ENCODE measurements at regions not wholly inside any gene's neighbourhood (a gene's known extent, or its start where the extent isn't known, plus 50 kb on each side); places are given as distances from the start of the nearest gene placed in this dataset.

DNA sequence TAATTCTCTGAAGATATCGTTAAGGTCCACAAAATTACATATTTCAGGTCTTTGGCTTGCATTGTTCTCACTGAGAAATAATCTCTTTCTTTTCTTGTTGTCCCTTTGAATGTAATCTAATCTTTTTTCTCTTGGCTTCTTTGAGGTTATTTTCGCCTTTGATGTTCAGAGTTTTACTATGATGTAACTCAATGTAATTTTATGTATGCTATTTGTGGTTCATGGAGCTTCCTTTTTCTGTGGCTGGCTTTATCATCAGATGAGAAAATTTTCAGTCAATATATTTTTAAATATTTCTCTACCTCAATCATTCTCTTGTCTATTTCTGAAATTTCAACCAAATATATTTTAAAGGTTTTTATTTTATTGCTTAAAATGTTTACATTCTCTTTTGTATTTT is 672.2 kb downstream of the TRAM1L1 start:
- 43% methylated on average over 2 of the region's 2 CpGs for WGBS (ENCODE audit: low lambda C conversion rate)
- no peaks in the 10 kb centered on the region for H4K20me1 ChIP-seq (ENCODE audit: insufficient read depth)
- H3K27ac ChIP-seq (ENCODE audit: low read depth in 2 of 2, low read length in 1 of 2) = no peak overlapping the region
- no peaks in the 10 kb centered on the region for H3K79me2 ChIP-seq (ENCODE audit: insufficient read depth)
- no peak overlapping the region for H3K9ac ChIP-seq
- no peaks in the 10 kb centered on the region for H3K9me3 ChIP-seq
- no peak overlapping the region for H3K4me2 ChIP-seq
- DNase-seq = no peak
- POLR2A ChIA-PET = no interaction called here
- no peaks in the 10 kb centered on the region for H3K9me2 ChIP-seq
- no peaks in the 10 kb centered on the region for H3K27me3 ChIP-seq (ENCODE audit: insufficient read depth)
- H3K36me3 ChIP-seq (replicated peaks in 1 of 2; ENCODE audit: control insufficient read depth in 1 of 2, insufficient read depth in 2 of 2, low read length in 1 of 2) = no peaks in the 10 kb centered on the region
- H3K4me1 ChIP-seq (ENCODE audit: control insufficient read depth in 1 of 2, insufficient read depth in 2 of 2, low read depth in 1 of 2, low read length in 1 of 2) = no peaks in the 10 kb centered on the region
- no peak for TF ChIP-seq NFIC (IDR thresholded peaks at IDR 0.05; ENCODE audit: borderline replicate concordance)
- no peak for TF ChIP-seq ELF1 (IDR thresholded peaks at IDR 0.05)
- TF ChIP-seq EZH2phosphoT487 (IDR thresholded peaks at IDR 0.05; ENCODE audit: borderline replicate concordance, low read depth) = no peak
- no peak for TF ChIP-seq TEAD4 (IDR thresholded peaks at IDR 0.05; ENCODE audit: borderline replicate concordance, insufficient read depth)
- TF ChIP-seq FOSL2 (IDR thresholded peaks at IDR 0.05; ENCODE audit: borderline replicate concordance, low read depth) = no peak
- no peak for TF ChIP-seq FOXM1 (IDR thresholded peaks at IDR 0.05; ENCODE audit: low read depth)
- TF ChIP-seq RFX5 (IDR thresholded peaks at IDR 0.05; ENCODE audit: low read length) = no peak
- TF ChIP-seq USF1 (IDR thresholded peaks at IDR 0.05; ENCODE audit: borderline replicate concordance, low read depth) = no peak
- CTCF ChIA-PET = no interaction called here
- no peaks in the 10 kb centered on the region for H3F3A ChIP-seq (replicated peaks; ENCODE audit: insufficient read depth)
- no peak overlapping the region for H3K4me3 ChIP-seq (ENCODE audit: low read depth in 2 of 2, low read length in 1 of 2)
- no peak overlapping the region for H2AFZ ChIP-seq (ENCODE audit: low read depth)

GRCh38 chr4:116401293-116401692 is 684.1 kb downstream of the TRAM1L1 start:
- no peaks in the 10 kb centered on the region for H3K79me2 ChIP-seq (ENCODE audit: insufficient read depth)
- 45% methylated on average over 4 of the region's 4 CpGs for WGBS (ENCODE audit: low lambda C conversion rate)
- POLR2A ChIA-PET = no interaction called here

More at GRCh38 chr4:116401293-116401692, 684.1 kb downstream of the TRAM1L1 start:
- Histone ChIP-seq H3K27me3 (ENCODE audit: insufficient read depth) (no peaks in the 10 kb centered on the region), H3K9ac (no peak overlapping the region), H3K36me3 (replicated peaks in 1 of 2; ENCODE audit: control insufficient read depth in 1 of 2, insufficient read depth in 2 of 2, low read length in 1 of 2) (no peaks in the 10 kb centered on the region), H3K4me3 (ENCODE audit: low read depth in 2 of 2, low read length in 1 of 2) (no peak overlapping the region), H3K27ac (ENCODE audit: low read depth in 2 of 2, low read length in 1 of 2) (no peak overlapping the region), H2AFZ (ENCODE audit: low read depth) (no peak overlapping the region), H3K9me3 (no peaks in the 10 kb centered on the region), H3F3A (replicated peaks; ENCODE audit: insufficient read depth) (no peaks in the 10 kb centered on the region), H3K9me2 (no peaks in the 10 kb centered on the region), H4K20me1 (ENCODE audit: insufficient read depth) (no peaks in the 10 kb centered on the region), H3K4me2 (no peak overlapping the region), H3K4me1 (ENCODE audit: control insufficient read depth in 1 of 2, insufficient read depth in 2 of 2, low read depth in 1 of 2, low read length in 1 of 2) (no peaks in the 10 kb centered on the region)
- no peak for DNase-seq
- CTCF ChIA-PET = no interaction called here
- TF ChIP-seq, protein P1, sequence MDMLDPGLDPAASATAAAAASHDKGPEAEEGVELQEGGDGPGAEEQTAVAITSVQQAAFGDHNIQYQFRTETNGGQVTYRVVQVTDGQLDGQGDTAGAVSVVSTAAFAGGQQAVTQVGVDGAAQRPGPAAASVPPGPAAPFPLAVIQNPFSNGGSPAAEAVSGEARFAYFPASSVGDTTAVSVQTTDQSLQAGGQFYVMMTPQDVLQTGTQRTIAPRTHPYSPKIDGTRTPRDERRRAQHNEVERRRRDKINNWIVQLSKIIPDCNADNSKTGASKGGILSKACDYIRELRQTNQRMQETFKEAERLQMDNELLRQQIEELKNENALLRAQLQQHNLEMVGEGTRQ (IDR thresholded peaks at IDR 0.05; ENCODE audit: borderline replicate concordance, low read depth, low read length) = no peak
- TF ChIP-seq GATA2 (CRISPR knock-in tag; IDR thresholded peaks at IDR 0.05) (no peak), RFX5 (IDR thresholded peaks at IDR 0.05; ENCODE audit: low read length) (no peak), POLR2AphosphoS5 (IDR thresholded peaks at IDR 0.05; ENCODE audit: low read depth, low read length) (no peak), NRF1 (IDR thresholded peaks at IDR 0.05; ENCODE audit: low read depth, low read length) (no peak), RAD21 (IDR thresholded peaks at IDR 0.05; ENCODE audit: low read length) (no peak), RCOR1 (IDR thresholded peaks at IDR 0.05; ENCODE audit: low read length) (no peak), TEAD4 (IDR thresholded peaks at IDR 0.05; ENCODE audit: borderline replicate concordance, insufficient read depth) (no peak)
- TF ChIP-seq, protein P2, sequence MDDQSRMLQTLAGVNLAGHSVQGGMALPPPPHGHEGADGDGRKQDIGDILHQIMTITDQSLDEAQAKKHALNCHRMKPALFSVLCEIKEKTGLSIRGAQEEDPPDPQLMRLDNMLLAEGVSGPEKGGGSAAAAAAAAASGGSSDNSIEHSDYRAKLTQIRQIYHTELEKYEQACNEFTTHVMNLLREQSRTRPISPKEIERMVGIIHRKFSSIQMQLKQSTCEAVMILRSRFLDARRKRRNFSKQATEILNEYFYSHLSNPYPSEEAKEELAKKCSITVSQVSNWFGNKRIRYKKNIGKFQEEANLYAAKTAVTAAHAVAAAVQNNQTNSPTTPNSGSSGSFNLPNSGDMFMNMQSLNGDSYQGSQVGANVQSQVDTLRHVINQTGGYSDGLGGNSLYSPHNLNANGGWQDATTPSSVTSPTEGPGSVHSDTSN (IDR thresholded peaks at IDR 0.05) = no peak
